Osteocyte (in vitro differentiated cells): ENCODE measurements at regions not wholly inside any gene's neighbourhood (a gene's known extent, or its start where the extent isn't known, plus 50 kb on each side); places are given as distances from the start of the nearest gene placed in this dataset.

ENCODE experiments used
- DNase-seq: peaks from one replicate; pipeline ENCODE4 v3.0.0; 2021; ENCODE audit warnings: mixed read lengths; ENCODE audit not compliant: unreplicated experiment; ENCODE audit errors: extremely low spot score
- H3K27ac Mint-ChIP-seq: one replicate; pipeline ENCODE4 v1.8.0; 2021; ENCODE audit warnings: mild to moderate bottlenecking, mixed read lengths; ENCODE audit not compliant: unreplicated experiment
- H3K27me3 Mint-ChIP-seq: one replicate; pipeline ENCODE4 v1.8.0; 2021; ENCODE audit warnings: mixed read lengths; ENCODE audit not compliant: unreplicated experiment
- H3K36me3 Mint-ChIP-seq: one replicate; pipeline ENCODE4 v1.8.0; 2021; ENCODE audit warnings: mixed read lengths; ENCODE audit not compliant: unreplicated experiment
- H3K4me1 Mint-ChIP-seq: one replicate; pipeline ENCODE4 v1.8.0; 2021; ENCODE audit warnings: mixed read lengths; ENCODE audit not compliant: unreplicated experiment
- H3K4me3 Mint-ChIP-seq: one replicate; pipeline ENCODE4 v1.8.0; 2021; ENCODE audit warnings: mild to moderate bottlenecking, moderate library complexity, mixed read lengths; ENCODE audit not compliant: unreplicated experiment
- H3K9me3 Mint-ChIP-seq: one replicate; pipeline ENCODE4 v1.8.0; 2021; ENCODE audit warnings: mixed read lengths; ENCODE audit not compliant: unreplicated experiment
- CTCF ChIP-seq: fragments of 200-600 bp; sonication (generic); IDR thresholded peaks from 2 replicates; pipeline ENCODE4 v1.5.0; 2021; ENCODE audit warnings: antibody characterized with exemption, mild to moderate bottlenecking, moderate library complexity

- H3K27ac Mint-ChIP-seq: no peak overlapping the region
- peaks cover 6% of the 10 kb centered on the region for H3K9me3 Mint-ChIP-seq
- H3K4me1 Mint-ChIP-seq: peaks cover 27% of the 10 kb centered on the region
Observed at GRCh38 chr12:66033151-66033550, 97.4 kb downstream of the LLPH start.

GRCh38 chr12:66032739-66033138 is 97.8 kb downstream of the LLPH start:
- no peak for TF ChIP-seq CTCF
- Mint-ChIP-seq H3K4me1 (peaks cover 27% of the 10 kb centered on the region), H3K4me3 (no peak overlapping the region), H3K36me3 (no peaks in the 10 kb centered on the region), H3K27ac (no peak overlapping the region), H3K27me3 (no peaks in the 10 kb centered on the region), H3K9me3 (peaks cover 6% of the 10 kb centered on the region)
- DNase-seq: no peak

More at GRCh38 chr12:66033151-66033550, 97.4 kb downstream of the LLPH start:
- Mint-ChIP-seq H3K4me3 (no peak overlapping the region), H3K27me3 (no peaks in the 10 kb centered on the region), H3K36me3 (no peaks in the 10 kb centered on the region)
- TF ChIP-seq CTCF: no peak
- DNase-seq: no peak

GRCh38 chr12:66030217-66030781 is 100.3 kb downstream of the LLPH start:
- Mint-ChIP-seq H3K36me3 (no peaks in the 10 kb centered on the region), H3K4me3 (no peak overlapping the region), H3K27ac (no peak overlapping the region), H3K9me3 (no peaks in the 10 kb centered on the region), H3K4me1 (peaks cover 9% of the 10 kb centered on the region), H3K27me3 (no peaks in the 10 kb centered on the region)
- no peak for DNase-seq
- no peak for TF ChIP-seq CTCF

- DNase-seq: no peak
- no peaks in the 10 kb centered on the region for H3K27me3 Mint-ChIP-seq
- H3K27ac Mint-ChIP-seq: no peak overlapping the region
- no peak for TF ChIP-seq CTCF
- H3K36me3 Mint-ChIP-seq: no peaks in the 10 kb centered on the region
- H3K4me1 Mint-ChIP-seq: peaks cover 7% of the 10 kb centered on the region
- no peak overlapping the region for H3K4me3 Mint-ChIP-seq
- no peaks in the 10 kb centered on the region for H3K9me3 Mint-ChIP-seq
Observed at GRCh38 chr12:66028390-66028789, 102.2 kb downstream of the LLPH start.

- no peak for DNase-seq
- no peak overlapping the region for H3K27ac Mint-ChIP-seq
- no peak overlapping the region for H3K4me3 Mint-ChIP-seq
- H3K4me1 Mint-ChIP-seq: peaks cover 7% of the 10 kb centered on the region
- no peaks in the 10 kb centered on the region for H3K9me3 Mint-ChIP-seq
- H3K36me3 Mint-ChIP-seq: no peaks in the 10 kb centered on the region
- no peak for TF ChIP-seq CTCF
- H3K27me3 Mint-ChIP-seq: no peaks in the 10 kb centered on the region
Observed at GRCh38 chr12:66025477-66025876, 105.1 kb downstream of the LLPH start.
